CD14-positive monocyte (primary cell): ENCODE measurements at regions not wholly inside any gene's neighbourhood (a gene's known extent, or its start where the extent isn't known, plus 50 kb on each side); places are given as distances from the start of the nearest gene placed in this dataset.

ENCODE experiments used
- DNase-seq, 3 donors: peaks; one replicate each; pipeline ENCODE4 v3.0.0-alpha.2; 2011 to 2022
- H2AFZ ChIP-seq: 2 replicates; pipeline ENCODE4 v1.6.0; 2012; ENCODE audit warnings: mild to moderate bottlenecking, low read depth, low read length, inconsistent platforms; ENCODE audit not compliant: insufficient read depth, poor library complexity, severe bottlenecking
- H3K27ac ChIP-seq, 2 donors: 1 replicate in 1 of 2; 2 replicates in 1 of 2; pipeline ENCODE4 v1.5.1; 2012 to 2013; ENCODE audit warnings: low read length in 2 of 2, control low read depth in 1 of 2, inconsistent platforms in 1 of 2, low read depth in 1 of 2, mild to moderate bottlenecking in 1 of 2
- H3K27me3 ChIP-seq, 2 donors: one replicate each; pipeline versions ENCODE4 v1.6.0 to v1.6.1; 2011 to 2013; ENCODE audit warnings: low read length in 2 of 2; ENCODE audit not compliant: control insufficient read depth in 2 of 2, insufficient read depth in 2 of 2
- H3K36me3 ChIP-seq, 2 donors: replicated peaks in 1 of 2; 1 replicate in 1 of 2; 2 replicates in 1 of 2; pipeline versions ENCODE4 v1.5.1 to v1.6.1; 2012 to 2013; ENCODE audit warnings: low read length in 2 of 2, control low read depth in 1 of 2, inconsistent platforms in 1 of 2, mild to moderate bottlenecking in 1 of 2; ENCODE audit not compliant: insufficient read depth in 2 of 2, control insufficient read depth in 1 of 2
- H3K4me1 ChIP-seq, 2 donors: 1 replicate in 1 of 2; 2 replicates in 1 of 2; pipeline versions ENCODE4 v1.5.1 to v1.6.1; 2012 to 2013; ENCODE audit warnings: low read length in 2 of 2, control low read depth in 1 of 2, inconsistent platforms in 1 of 2, mild to moderate bottlenecking in 1 of 2, moderate library complexity in 1 of 2; ENCODE audit not compliant: insufficient read depth in 2 of 2, control insufficient read depth in 1 of 2
- H3K4me2 ChIP-seq: replicated peaks from 2 replicates; pipeline ENCODE3; 2012; ENCODE audit warnings: low read length, moderate library complexity, mild to moderate bottlenecking; ENCODE audit not compliant: poor library complexity, severe bottlenecking; ENCODE audit errors: extremely low read depth
- H3K4me3 ChIP-seq, 3 experiments: fragments of 200-600 bp in 1 of 3; sonication (generic) in 1 of 3; replicated peaks in 1 of 3; 1 replicate in 2 of 3; 2 replicates in 1 of 3; pipeline ENCODE4 v1.5.1; 2011 to 2013; ENCODE audit warnings: low read length in 3 of 3, mild to moderate bottlenecking in 3 of 3, control low read depth in 2 of 3, low read depth in 2 of 3, inconsistent platforms in 1 of 3, moderate library complexity in 1 of 3
- H3K79me2 ChIP-seq: 2 replicates; pipeline ENCODE4 v1.6.0; 2012; ENCODE audit warnings: mild to moderate bottlenecking, control low read depth, inconsistent platforms, low read length, moderate library complexity; ENCODE audit not compliant: insufficient read depth
- H3K9ac ChIP-seq: 2 replicates; pipeline ENCODE4 v1.6.0; 2017; ENCODE audit warnings: low read length, mild to moderate bottlenecking; ENCODE audit not compliant: insufficient read depth, poor library complexity, severe bottlenecking
- H3K9me3 ChIP-seq, 2 donors: replicated peaks in 1 of 2; 1 replicate in 1 of 2; 2 replicates in 1 of 2; pipeline versions ENCODE4 v1.5.1 to v1.6.1; 2012 to 2013; ENCODE audit warnings: low read length in 2 of 2, control low read depth in 1 of 2; ENCODE audit not compliant: control insufficient read depth in 1 of 2, insufficient read depth in 1 of 2
- H4K20me1 ChIP-seq: 2 replicates; pipeline ENCODE4 v1.6.0; 2012; ENCODE audit warnings: mild to moderate bottlenecking, low read length, control low read depth, moderate library complexity; ENCODE audit not compliant: insufficient read depth
- H3K27ac Mint-ChIP-seq, 7 donors: one replicate each; pipeline ENCODE4 v1.8.0; 2020; ENCODE audit warnings: mild to moderate bottlenecking in 7 of 7, mixed read lengths in 7 of 7, moderate library complexity in 6 of 7, inconsistent platforms in 2 of 7
- H3K27me3 Mint-ChIP-seq, 3 donors: one replicate each; pipeline ENCODE4 v1.8.0; 2021 to 2022; ENCODE audit warnings: low read depth in 3 of 3, mild to moderate bottlenecking in 3 of 3, mixed read lengths in 3 of 3, moderate library complexity in 3 of 3, inconsistent platforms in 1 of 3
- H3K36me3 Mint-ChIP-seq, 2 donors: one replicate each; pipeline ENCODE4 v1.8.0; 2020; ENCODE audit warnings: mixed read lengths in 2 of 2, inconsistent platforms in 1 of 2, mild to moderate bottlenecking in 1 of 2
- H3K4me1 Mint-ChIP-seq: one replicate; pipeline ENCODE4 v1.8.0; 2020; ENCODE audit warnings: mild to moderate bottlenecking, mixed read lengths
- H3K4me3 Mint-ChIP-seq, 2 donors: one replicate each; pipeline ENCODE4 v1.8.0; 2020; ENCODE audit warnings: mild to moderate bottlenecking in 2 of 2, mixed read lengths in 2 of 2, moderate library complexity in 1 of 2
- H3K9me3 Mint-ChIP-seq, 7 donors: one replicate each; pipeline ENCODE4 v1.8.0; 2020 to 2022; ENCODE audit warnings: mixed read lengths in 7 of 7, mild to moderate bottlenecking in 6 of 7, moderate library complexity in 6 of 7, inconsistent platforms in 2 of 7
- CTCF ChIP-seq: fragments of 200-600 bp; IDR thresholded peaks from one replicate; pipeline ENCODE4 v1.8.0; 2022; ENCODE audit warnings: antibody characterized with exemption, mild to moderate bottlenecking
- whole genome bisulfite sequencing: methylation state at CpG from one replicate; pipeline ENCODE4 v1.1.5; 2013; ENCODE audit warnings: missing lambda C conversion rate; ENCODE audit not compliant: insufficient coverage; 5-methylcytosine and 5-hydroxymethylcytosine counted together
- intact Hi-C, 2 donors: fragments of 100-400 bp; cut with micrococcal nuclease; formaldehyde crosslinking; loops; one replicate each; pipeline versions ENCODE4 v1.15.0 to v1.15.1; 2023

GRCh38 chr3:152997526-152997925, 162.6 kb downstream of the P2RY1 start:
- no peak for DNase-seq
- intact Hi-C loops = no loop called here
- H3K27me3 Mint-ChIP-seq = no peaks in the 10 kb centered on the region
- H3K27me3 ChIP-seq = no peaks in the 10 kb centered on the region
- no peak overlapping the region for H3K4me2 ChIP-seq
- no peaks in the 10 kb centered on the region for H3K4me1 ChIP-seq
- H3K79me2 ChIP-seq = no peaks in the 10 kb centered on the region
- H3K4me3 Mint-ChIP-seq = no peak overlapping the region
- no peak overlapping the region for H3K27ac ChIP-seq
- no peak overlapping the region for H2AFZ ChIP-seq
- H3K4me1 Mint-ChIP-seq = no peaks in the 10 kb centered on the region
- H3K27ac Mint-ChIP-seq = no peak overlapping the region
- no peaks in the 10 kb centered on the region for H4K20me1 ChIP-seq
- H3K9ac ChIP-seq = no peak overlapping the region
- H3K36me3 ChIP-seq = no peaks in the 10 kb centered on the region
- peaks cover 0 to 6% (median 2%) of the 10 kb centered on the region in 7 donors for H3K9me3 Mint-ChIP-seq
- no peak for TF ChIP-seq CTCF
- H3K9me3 ChIP-seq = no peaks in the 10 kb centered on the region
- no peak overlapping the region for H3K4me3 ChIP-seq
- H3K36me3 Mint-ChIP-seq = no peaks in the 10 kb centered on the region
- no CpG with 5 or more reads among the region's 2 CpGs for WGBS

- no peak overlapping the region for H3K27ac Mint-ChIP-seq
- no peaks in the 10 kb centered on the region for H3K4me1 Mint-ChIP-seq
- H3K79me2 ChIP-seq = no peaks in the 10 kb centered on the region
- H3K9me3 ChIP-seq = no peaks in the 10 kb centered on the region
- no peaks in the 10 kb centered on the region for H3K27me3 Mint-ChIP-seq
- intact Hi-C loops = no loop called here
- H2AFZ ChIP-seq = no peak overlapping the region
- H3K4me1 ChIP-seq = no peaks in the 10 kb centered on the region
- no peak overlapping the region for H3K27ac ChIP-seq
- H3K4me3 ChIP-seq = no peak overlapping the region
- no peak overlapping the region for H3K9ac ChIP-seq
- peaks cover 0 to 4% (median 2%) of the 10 kb centered on the region in 7 donors for H3K9me3 Mint-ChIP-seq
- H3K4me3 Mint-ChIP-seq = no peak overlapping the region
- no peaks in the 10 kb centered on the region for H4K20me1 ChIP-seq
- no peaks in the 10 kb centered on the region for H3K36me3 Mint-ChIP-seq
- no peak for DNase-seq
- no peaks in the 10 kb centered on the region for H3K36me3 ChIP-seq
- 86% methylated on average over 1 of the region's 4 CpGs for WGBS
- no peak for TF ChIP-seq CTCF
- H3K4me2 ChIP-seq = no peak overlapping the region
- H3K27me3 ChIP-seq = no peaks in the 10 kb centered on the region
These were observed 163.4 kb upstream of the RAP2B start for GRCh38 chr3:152998591-152998990.
